Endometrium (tissue), 2 donors: ENCODE measurements at regions not wholly inside any gene's neighbourhood (a gene's known extent, or its start where the extent isn't known, plus 50 kb on each side); places are given as distances from the start of the nearest gene placed in this dataset.

Source experiments
- FAIRE-seq: peaks from 2 replicates; lab custom pipeline; 2012; peaks lifted over from hg19 to GRCh38; lab: Jason Lieb, UNC
- donor health status: control.
- donor health status: control.

- FAIRE-seq, result no peak
These were observed 54.9 kb upstream of the GPR26 start for GRCh38 chr10:123611243-123611642.

DNA sequence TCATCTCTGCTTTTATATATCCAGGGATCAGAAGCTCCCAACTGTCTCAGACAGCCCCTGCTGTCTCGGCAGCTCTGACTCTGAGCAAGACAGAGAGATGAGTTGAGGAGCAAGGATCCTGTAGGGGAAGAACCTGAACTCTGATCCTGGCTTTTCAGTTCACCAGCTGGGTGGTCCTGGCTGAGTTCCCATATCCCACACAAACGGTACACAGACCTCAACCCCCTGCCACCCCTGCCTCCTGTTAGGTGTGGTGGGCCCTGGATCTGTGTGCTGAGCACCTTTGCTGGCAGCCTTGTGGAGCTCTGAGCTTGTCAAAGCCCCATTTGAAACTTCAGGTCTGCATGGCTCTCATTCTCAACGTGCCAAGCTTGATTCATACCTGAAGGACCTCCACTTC is 54.3 kb upstream of the GPR26 start:
- FAIRE-seq, result no peak

DNA sequence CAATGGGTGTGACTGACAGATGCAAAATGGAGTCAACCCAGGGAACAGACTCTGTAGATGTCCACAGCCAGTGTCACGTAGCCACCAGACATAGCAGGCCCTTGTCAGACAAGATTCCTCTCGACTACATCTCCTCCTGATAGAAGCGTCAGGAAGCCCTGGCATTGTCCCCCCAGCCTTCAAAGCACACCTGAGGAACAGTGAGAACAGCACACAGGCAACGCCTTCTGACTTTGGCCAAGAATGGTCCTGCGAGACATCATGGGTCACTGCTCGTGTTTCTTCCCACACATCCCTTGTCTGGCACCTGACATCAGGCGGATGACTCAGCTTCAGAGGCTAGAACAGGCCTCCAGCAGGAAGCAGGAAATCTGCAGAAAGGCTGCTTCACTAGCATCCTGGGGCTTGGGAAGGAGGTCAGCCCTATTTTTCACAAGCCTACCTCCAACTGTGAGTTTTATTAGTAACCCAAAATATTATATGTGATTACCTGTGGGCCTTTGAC is 52.8 kb upstream of the GPR26 start:
- FAIRE-seq, result no peak

DNA sequence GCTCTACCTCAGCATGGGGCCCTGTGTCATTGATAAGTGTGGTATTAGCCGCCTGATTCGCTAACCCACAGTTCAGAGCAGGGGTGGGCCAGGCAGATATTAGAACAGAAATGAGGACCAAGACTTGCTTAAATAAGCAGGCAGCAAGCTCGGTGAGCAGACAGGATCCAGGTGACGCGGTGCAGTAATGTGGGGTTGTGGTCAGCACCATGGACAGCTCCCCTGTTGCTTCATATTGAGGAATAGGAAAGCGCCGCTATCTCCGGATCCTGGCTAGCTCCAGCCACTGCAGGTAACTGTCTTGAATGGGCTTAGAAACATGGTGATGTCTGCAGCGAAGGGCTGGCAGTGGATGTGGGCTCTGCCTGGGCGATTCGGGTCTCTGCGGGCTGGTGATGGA is 51.3 kb upstream of the GPR26 start:
- no peak for FAIRE-seq
